K562 (cell line): ENCODE measurements at regions not wholly inside any gene's neighbourhood (a gene's known extent, or its start where the extent isn't known, plus 50 kb on each side); places are given as distances from the start of the nearest gene placed in this dataset.

ENCODE experiments used
- ATAC-seq: fragments of 200-7000 bp; cut with Tn5 transposase; 3 replicates; pipeline ENCODE4 v1.9.1; 2020; ENCODE audit warnings: moderate library complexity
- BruUV-seq: library from RNA; stranded (reverse); fragments of 400-500 nt; replicated peaks from 2 replicates; lab custom pipeline; 2021; lab: Mats Ljungman, UMichigan
- CTCF ChIA-PET: fragments of 300-600 bp; formaldehyde crosslinking; extraction: SDS; loops from one replicate; lab custom pipeline; 2021; ENCODE audit warnings: low intra/inter-chr PET ratio; lab: Yijun Ruan, JAX
- POLR2A ChIA-PET: fragments of 300-600, 350-650 bp; sonication (Branson Sonifier 250); formaldehyde crosslinking; extraction: SDS; loops from one replicate; lab custom pipeline; 2021; ENCODE audit warnings: antibody characterized with exemption, inconsistent platforms; lab: Yijun Ruan, JAX
- DNase-seq, 4 experiments: peaks; one replicate each; pipeline versions ENCODE4 v3.0.0 to v3.0.0-alpha.2; 2011 to 2018; ENCODE audit warnings: low spot score in 3 of 4, mixed read lengths in 3 of 4; ENCODE audit errors: extremely low read depth in 1 of 4
- FAIRE-seq: peaks from 2 replicates; lab custom pipeline; 2011; peaks lifted over from hg19 to GRCh38; lab: Jason Lieb, UNC
- H2AFZ ChIP-seq: 2 replicates; pipeline ENCODE4 v1.6.0; 2011; ENCODE audit warnings: low read depth, low read length, control low read depth, inconsistent platforms
- H3K27ac ChIP-seq: fragments of 200-600 bp; 3 replicates; pipeline ENCODE4 v1.8.0; 2011; ENCODE audit warnings: low read depth, mild to moderate bottlenecking, control low read depth, inconsistent platforms, low read length, moderate library complexity, mixed read lengths; ENCODE audit errors: extremely low read depth
- H3K27me3 ChIP-seq, 2 experiments: fragments of 300-600 bp in 1 of 2; 2 replicates in 1 of 2; 3 replicates in 1 of 2; pipeline versions ENCODE4 v1.6.0 to v1.8.0; 2011; ENCODE audit warnings: inconsistent platforms in 2 of 2, low read length in 2 of 2, mild to moderate bottlenecking in 1 of 2, mixed read lengths in 1 of 2, moderate library complexity in 1 of 2; ENCODE audit not compliant: control insufficient read depth in 2 of 2, insufficient read depth in 2 of 2
- H3K36me3 ChIP-seq: fragments of 300-600 bp; 3 replicates; pipeline ENCODE4 v1.8.0; 2011; ENCODE audit warnings: mild to moderate bottlenecking, low read length, inconsistent platforms; ENCODE audit not compliant: control insufficient read depth, insufficient read depth
- H3K4me1 ChIP-seq, 2 experiments: fragments of 200-600 bp in 1 of 2; replicated peaks in 1 of 2; 2 replicates in 1 of 2; 3 replicates in 1 of 2; pipeline versions ENCODE4 v1.5.1 to v1.8.0; 2011; ENCODE audit warnings: inconsistent platforms in 2 of 2, low read length in 2 of 2, mild to moderate bottlenecking in 1 of 2, mixed read lengths in 1 of 2, moderate library complexity in 1 of 2; ENCODE audit not compliant: control insufficient read depth in 2 of 2, insufficient read depth in 2 of 2
- H3K4me2 ChIP-seq: 2 replicates; pipeline ENCODE4 v1.6.1; 2011; ENCODE audit warnings: low read length, control low read depth, inconsistent platforms, mixed read lengths; ENCODE audit not compliant: insufficient read depth
- H3K4me3 ChIP-seq: fragments of 200-600 bp; sonication (generic), shearing (Covaris generic); 2 replicates; pipeline ENCODE4 v1.5.1; 2016; ENCODE audit warnings: control low read depth, inconsistent platforms
- H3K79me2 ChIP-seq: fragments of 200-600 bp; 3 replicates; pipeline ENCODE4 v1.8.0; 2011; ENCODE audit warnings: low read length, inconsistent platforms; ENCODE audit not compliant: control insufficient read depth, insufficient read depth
- H3K9ac ChIP-seq, 2 experiments: 2 replicates each; pipeline versions ENCODE4 v1.6.0 to v1.6.1; 2011; ENCODE audit warnings: low read depth in 2 of 2, low read length in 2 of 2, control low read depth in 1 of 2, inconsistent platforms in 1 of 2, mild to moderate bottlenecking in 1 of 2, mixed read lengths in 1 of 2; ENCODE audit not compliant: insufficient read depth in 1 of 2
- H3K9me1 ChIP-seq: one replicate; pipeline ENCODE4 v1.6.0; 2011; ENCODE audit warnings: inconsistent platforms, mild to moderate bottlenecking, low read length, moderate library complexity; ENCODE audit not compliant: control insufficient read depth, insufficient read depth
- H3K9me3 ChIP-seq: replicated peaks from 2 replicates; pipeline ENCODE4 v1.5.1; 2011; ENCODE audit warnings: low read depth, low read length, inconsistent platforms; ENCODE audit not compliant: control insufficient read depth, insufficient read depth
- H4K20me1 ChIP-seq: replicated peaks from 2 replicates; pipeline ENCODE4 v1.6.1; 2011; ENCODE audit warnings: low read length, inconsistent platforms, mixed read lengths; ENCODE audit not compliant: control insufficient read depth, insufficient read depth
- KAT8 ChIP-seq: fragments of 450-650 bp; IDR thresholded peaks from 2 replicates; pipeline ENCODE4 v1.6.1; 2016; ENCODE audit warnings: low read depth, mild to moderate bottlenecking
- MEF2D ChIP-seq: conservative IDR thresholded peaks from 2 replicates; pipeline ENCODE4 v1.6.1; 2016; ENCODE audit warnings: low read depth, missing genetic modification characterization, missing compliant biosample characterization
- TBL1XR1 ChIP-seq, 2 experiments: IDR thresholded peaks; 2 replicates each; pipeline ENCODE4 v1.6.1; 2012; ENCODE audit warnings: improper control_type of control experiment in 2 of 2, low read length in 2 of 2, mild to moderate bottlenecking in 1 of 2
- WGBS: fragments of 100-300 bp; shearing (Covaris generic); methylation state at CpG from one replicate; pipeline ENCODE4 v1.1.6; 2016; ENCODE audit warnings: low coverage, mixed read lengths; ENCODE audit not compliant: insufficient coverage; ENCODE audit errors: missing lambda C conversion rate; 5-methylcytosine and 5-hydroxymethylcytosine counted together
- in situ Hi-C: fragments of 300-500 bp; cut with MboI; formaldehyde crosslinking; loops from 4 replicates; pipeline ENCODE4 v1.15.0; 2018; ENCODE audit warnings: inconsistent platforms, mixed read lengths
- intact Hi-C: fragments of 100-400 bp; cut with micrococcal nuclease; formaldehyde crosslinking; loops from 2 replicates; pipeline ENCODE4 v1.14.2; 2022
- TF ChIP-seq, protein P1 (sequence below), 2 experiments: IDR thresholded peaks in 1 of 2; conservative IDR thresholded peaks in 1 of 2; 2 replicates each; pipeline ENCODE4 v1.6.1; 2016; ENCODE audit warnings: low read depth in 2 of 2, mild to moderate bottlenecking in 1 of 2, missing compliant biosample characterization in 1 of 2, missing genetic modification characterization in 1 of 2, moderate library complexity in 1 of 2

DNA sequence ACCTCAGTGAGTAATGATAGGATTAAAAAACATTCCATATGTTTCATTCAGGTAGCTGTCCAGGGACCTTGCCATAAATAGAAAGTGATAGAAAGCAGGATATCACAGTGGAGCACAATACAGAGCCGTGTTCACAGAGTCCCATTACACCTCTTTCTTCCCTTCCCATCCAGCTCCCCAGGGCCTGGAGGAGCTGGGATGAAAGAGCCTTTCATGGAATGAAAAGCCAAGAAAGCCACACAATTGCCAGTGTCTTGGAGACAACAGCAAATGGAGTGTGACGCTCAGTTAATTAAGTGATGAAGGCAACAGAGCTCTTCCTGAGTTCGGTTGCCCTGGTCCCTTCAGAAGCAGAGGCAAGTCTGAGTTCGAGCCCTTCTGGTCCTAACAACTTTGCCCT is 387.3 kb upstream of the PLXNA2 start (continued):
- TF ChIP-seq, protein P1, sequence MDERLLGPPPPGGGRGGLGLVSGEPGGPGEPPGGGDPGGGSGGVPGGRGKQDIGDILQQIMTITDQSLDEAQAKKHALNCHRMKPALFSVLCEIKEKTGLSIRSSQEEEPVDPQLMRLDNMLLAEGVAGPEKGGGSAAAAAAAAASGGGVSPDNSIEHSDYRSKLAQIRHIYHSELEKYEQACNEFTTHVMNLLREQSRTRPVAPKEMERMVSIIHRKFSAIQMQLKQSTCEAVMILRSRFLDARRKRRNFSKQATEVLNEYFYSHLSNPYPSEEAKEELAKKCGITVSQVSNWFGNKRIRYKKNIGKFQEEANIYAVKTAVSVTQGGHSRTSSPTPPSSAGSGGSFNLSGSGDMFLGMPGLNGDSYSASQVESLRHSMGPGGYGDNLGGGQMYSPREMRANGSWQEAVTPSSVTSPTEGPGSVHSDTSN (CRISPR knock-in tag; IDR thresholded peaks at IDR 0.05; ENCODE audit: low read depth), result no peak
- TF ChIP-seq, protein P1 (tag; conservative IDR thresholded peaks at IDR 0.05; ENCODE audit: low read depth), result no peak
- TF ChIP-seq TBL1XR1 (IDR thresholded peaks at IDR 0.05; ENCODE audit: low read length in 2 of 2), result no peak
- TF ChIP-seq, all 486 proteins: peak for 0

DNA sequence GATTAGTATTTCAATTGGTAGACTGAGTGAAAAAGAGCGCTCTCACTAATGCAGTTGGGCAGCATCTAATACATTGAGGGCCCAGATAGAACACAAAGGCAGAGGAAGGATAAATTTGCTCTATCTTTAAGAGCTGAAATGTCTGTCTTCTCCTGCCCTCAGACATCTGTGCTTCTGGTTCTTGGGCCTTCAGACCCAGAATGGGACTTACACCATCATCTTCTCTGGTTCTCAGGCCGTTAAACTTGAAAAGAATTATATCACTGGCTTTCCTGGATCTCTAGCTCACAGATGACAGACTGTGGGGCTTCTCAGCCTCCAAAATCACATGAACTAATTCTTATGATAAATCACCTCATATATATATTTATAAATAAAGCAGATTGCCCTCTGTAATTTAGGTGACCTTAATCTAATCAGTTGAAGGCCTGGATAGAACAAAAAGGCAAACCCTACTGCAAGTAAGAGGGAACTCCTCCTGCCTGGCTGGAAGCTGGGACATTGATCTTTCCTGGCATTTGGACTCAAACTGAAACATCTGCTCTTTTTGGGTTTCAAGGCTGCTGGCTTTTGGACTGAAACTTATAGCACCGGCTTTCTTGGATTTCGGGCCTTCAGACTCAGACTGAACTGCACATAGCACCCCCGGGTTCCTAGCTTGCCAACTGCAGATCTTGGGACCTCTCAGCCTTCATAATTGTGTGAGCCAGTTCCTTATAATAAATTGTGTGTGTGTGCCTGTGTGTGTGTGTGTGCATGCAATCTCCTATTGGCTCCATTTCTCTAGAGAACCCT is 390.4 kb upstream of the PLXNA2 start:
- Histone ChIP-seq H3K4me2 (no peak overlapping the region), H2AFZ (no peak overlapping the region), H3K27ac (no peak overlapping the region), H3K4me1 (no peaks in the 10 kb centered on the region), H4K20me1 (no peaks in the 10 kb centered on the region), H3K36me3 (no peaks in the 10 kb centered on the region), H3K9me3 (no peaks in the 10 kb centered on the region), H3K4me3 (no peak overlapping the region), H3K9ac (no peak overlapping the region), H3K27me3 (no peaks in the 10 kb centered on the region), H3K79me2 (no peaks in the 10 kb centered on the region), H3K9me1 (no peaks in the 10 kb centered on the region)
- WGBS, result 0% methylated on average over 5 of the region's 5 CpGs
- intact Hi-C loops, result no loop called here
- no TSS peak for BruUV-seq
- no peak for FAIRE-seq
- ChIA-PET POLR2A (no interaction called here), CTCF (no interaction called here)
- no peak for ATAC-seq
- in situ Hi-C loops, result no loop called here
- TF ChIP-seq KAT8 (no peak), MEF2D (tag) (no peak)
- DNase-seq, result no peak
